T1000 (cell line): ENCODE measurements at regions not wholly inside any gene's neighbourhood (a gene's known extent, or its start where the extent isn't known, plus 50 kb on each side); places are given as distances from the start of the nearest gene placed in this dataset.
"Not testable (repeated sequence)": the region's sequence is repeated elsewhere in the genome, so short reads cannot be mapped to it uniquely, and the experiment has no call there.

Source experiments
- DNase-seq: peaks from one replicate; lab custom pipeline; 2025; ENCODE audit warnings: mixed read lengths; lab: John Stamatoyannopoulos, UW

DNA sequence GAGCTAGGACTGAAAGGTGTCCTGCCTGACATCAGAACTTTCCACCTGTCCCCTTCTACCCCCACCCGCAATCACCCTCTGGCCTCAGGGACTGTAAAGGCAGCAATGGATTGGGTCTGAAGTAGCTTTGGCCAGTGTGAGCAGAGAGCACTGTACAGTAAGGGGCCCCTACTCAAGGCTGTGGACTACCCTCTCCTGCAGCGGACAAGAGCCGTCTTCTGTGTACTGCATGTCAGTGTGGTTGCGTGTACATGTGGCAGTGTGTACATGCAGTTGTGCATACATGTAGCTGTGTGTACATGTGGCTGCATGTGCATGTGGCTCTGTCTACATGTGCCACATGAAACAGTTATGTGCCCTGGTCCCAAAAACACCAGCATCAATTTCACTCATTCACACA lies 205.9 kb upstream of the LINGO1 start:
- no peak for DNase-seq

DNA sequence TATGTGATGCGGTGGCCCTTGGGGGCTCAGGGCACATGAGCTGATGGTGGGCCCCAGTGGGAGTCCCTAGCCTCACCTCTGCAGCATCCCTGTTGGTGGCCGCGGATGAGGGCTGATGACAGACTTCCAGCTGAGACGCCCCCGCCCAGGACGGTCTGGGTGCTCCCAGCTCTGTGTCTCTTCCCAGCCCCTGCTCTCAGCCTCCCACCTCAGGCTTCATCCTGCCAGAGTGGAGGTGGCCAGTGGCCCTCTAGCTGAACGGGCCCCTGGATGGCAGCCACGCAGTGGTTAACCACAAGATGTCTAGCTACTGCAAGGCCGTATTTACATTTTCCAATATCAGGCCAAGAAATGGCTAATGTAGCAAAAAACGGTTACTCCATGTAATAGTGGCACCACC lies 205.3 kb upstream of the LINGO1 start:
- no peak for DNase-seq

GRCh38 chr15:77837649-77838025 lies 204.9 kb upstream of the LINGO1 start:
- DNase-seq, result no peak

GRCh38 chr15:77836906-77837648 lies 204.4 kb upstream of the LINGO1 start:
- no peak for DNase-seq

DNA sequence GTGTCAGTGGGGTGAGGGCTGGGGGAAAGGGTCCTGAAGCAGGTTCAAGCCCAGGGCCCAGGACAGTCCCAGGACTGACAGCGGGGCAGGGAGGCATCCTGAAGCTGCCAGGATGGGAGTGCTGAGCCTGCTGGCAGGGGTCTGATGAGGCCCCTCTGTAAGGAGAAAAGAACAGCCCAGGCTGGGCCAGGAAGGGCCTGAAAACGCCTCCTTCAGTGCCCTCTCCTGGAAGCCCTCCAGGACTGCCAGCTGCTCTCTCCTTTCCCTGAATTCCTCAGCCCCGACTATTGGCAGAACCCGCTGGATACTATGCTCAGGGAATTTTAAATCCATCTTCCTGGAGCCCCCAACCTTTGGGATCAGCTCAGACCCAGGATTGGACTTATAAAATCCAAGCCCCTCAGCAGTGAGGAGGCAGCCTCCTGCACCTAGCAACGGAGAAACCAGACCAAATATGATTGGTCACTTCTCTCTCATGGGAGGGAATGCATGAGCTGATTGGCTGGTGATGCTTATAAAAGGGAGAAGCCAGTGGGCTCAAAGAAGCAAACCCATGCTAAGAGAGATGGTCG lies 203.5 kb upstream of the LINGO1 start:
- DNase-seq, result no peak

DNA sequence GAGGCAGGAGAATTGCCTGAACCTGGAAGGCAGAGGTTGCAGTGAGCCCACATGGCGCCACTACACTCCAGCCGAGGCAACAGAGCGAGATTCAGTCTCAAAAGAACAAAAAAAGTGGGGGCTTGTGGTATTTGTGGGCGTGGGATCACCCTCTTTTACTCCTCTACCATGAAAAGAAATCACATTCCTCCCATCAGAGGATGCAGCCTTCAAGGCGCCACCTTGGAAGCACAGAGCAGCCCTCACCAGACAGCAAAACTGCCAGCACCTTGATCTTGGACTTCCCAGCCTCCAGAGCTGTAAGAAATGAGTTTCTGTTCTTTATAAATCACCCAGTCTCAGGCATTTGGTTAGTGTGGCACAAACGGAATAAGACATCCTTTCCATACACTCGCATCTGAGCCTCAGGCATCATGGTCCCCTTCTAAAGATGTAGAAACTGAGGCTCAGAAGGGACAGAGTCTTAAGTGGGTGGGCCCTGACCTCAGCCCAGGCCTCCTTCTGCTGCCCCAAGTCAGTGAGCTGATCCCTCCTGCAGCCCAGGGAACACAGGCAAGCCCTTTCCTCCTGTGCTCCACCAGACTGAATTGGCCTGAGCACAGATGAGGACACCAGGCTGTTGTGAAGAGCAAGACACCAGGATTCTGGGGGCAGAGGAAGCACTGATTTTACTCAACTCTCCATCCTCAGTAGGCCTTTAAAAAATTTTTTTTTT lies 201.7 kb upstream of the LINGO1 start:
- no peak for DNase-seq

DNA sequence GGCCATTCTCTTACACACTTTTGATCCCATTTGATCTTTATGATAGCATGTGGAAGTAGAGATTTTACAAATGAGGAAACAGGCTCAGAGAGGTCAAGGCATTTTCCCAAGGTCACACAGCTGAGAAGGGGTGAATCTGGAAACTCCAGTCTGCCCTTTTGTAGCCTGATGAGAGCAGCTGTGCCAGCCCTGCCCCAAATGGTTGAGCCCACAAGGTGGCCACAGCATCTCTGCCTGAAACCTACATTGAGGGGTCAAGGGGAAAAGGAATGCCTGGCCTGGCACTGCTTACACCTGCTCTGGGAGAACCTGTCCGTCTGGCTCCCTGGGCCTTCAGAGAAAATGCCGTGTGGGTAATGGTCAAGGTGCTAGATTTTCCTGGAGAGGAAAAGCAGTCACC lies 200.2 kb upstream of the LINGO1 start:
- DNase-seq, result no peak

DNA sequence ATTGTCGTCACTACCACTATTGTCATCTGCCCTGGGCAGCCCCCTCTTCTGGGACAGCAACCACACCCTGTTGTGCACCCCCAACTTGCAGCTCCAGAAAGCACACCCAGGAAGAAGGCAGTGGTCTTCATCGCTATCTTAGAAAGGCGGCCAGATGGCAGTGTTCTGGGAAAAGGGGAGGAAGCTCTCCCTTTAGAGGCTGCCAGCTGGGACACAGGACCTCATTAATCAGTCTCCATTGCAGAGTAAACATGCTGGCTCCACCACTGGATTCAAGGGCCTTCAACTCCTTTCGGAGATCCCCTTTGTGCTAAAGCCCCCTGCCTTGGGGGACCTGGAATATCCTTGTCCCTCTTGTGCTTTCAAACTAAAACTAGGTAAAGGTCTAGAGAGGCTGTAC lies 199.3 kb upstream of the LINGO1 start:
- DNase-seq, result no peak

- no peak for DNase-seq
These were observed 197.3 kb upstream of the LINGO1 start for GRCh38 chr15:77830051-77830468.

- DNase-seq, result not testable (repeated sequence)
These were observed 196.6 kb upstream of the LINGO1 start for GRCh38 chr15:77829331-77829730.

DNA sequence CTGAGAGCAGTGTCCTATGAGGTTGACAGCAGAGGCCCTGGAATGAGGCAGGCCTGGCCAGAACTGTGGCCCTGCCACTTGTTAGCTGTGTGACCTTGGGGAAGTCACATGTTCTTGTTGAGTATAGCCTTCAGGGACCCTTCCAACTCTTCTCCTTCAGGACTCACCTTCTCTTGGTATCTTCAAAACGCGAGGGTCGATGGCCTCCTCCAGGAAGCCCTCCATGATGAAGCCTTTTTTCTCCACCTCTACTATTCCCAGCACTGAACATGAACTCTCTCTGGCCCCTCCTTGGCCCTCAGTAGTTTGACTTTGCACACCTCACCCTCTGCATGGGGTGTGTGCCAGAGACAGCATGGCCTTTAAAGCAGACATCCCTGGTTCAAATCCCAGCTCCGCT lies 195.1 kb upstream of the LINGO1 start:
- no peak for DNase-seq

DNA sequence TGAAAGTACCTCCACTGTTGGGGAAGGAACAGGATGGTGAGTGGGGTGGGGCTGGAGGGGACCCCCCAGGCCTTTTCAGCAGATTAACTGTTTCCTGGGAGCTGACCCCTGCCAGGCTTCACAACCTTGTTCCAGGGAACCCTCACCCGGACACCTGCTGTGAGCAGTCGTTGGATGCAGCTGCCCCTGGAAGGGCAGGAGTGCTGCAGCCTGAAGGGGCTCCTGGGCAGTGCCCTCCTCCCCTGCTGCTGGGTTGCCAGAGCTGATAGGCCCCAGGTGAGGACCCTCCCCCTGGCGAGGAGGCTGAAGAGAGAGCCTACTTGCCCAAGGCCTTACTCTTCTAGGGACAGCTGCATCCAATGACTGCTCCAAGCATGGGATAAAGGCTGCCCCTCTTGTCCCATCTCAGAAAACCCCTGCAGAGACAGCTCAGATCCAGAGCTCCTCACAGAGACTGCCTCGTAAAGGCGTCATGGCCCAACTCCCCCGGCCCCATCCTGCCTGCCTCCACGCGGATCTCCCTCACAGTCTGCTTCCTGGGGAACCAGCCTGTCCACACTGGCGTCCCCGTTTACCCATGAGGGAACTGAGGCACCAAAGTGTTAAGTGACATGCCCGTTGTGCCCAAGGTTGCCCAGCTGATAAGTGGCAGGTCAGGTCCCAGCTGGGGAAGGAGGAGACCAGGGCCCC lies 193.4 kb upstream of the LINGO1 start:
- no peak for DNase-seq

DNA sequence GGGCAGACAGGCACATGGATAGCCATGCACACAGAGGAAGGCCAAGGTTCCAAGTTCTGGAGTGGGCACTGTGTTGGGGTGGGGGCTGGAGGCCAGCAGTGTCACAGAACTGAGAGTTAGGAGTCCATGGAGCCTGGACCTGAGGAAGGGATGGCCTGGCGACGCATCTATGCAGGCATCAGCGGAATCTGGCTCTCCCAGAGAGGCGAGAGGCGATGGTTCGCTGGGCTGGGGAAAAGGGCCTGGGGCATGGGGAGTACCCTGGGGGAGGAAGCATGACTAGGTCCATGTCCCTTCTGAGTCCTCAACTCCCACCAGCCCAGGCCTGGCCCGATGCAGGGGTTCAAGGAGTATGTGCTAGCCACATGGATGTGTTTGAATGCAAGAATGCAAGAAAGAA lies 192.8 kb upstream of the LINGO1 start:
- DNase-seq, result no peak

- no peak for DNase-seq
These were observed 192.5 kb upstream of the LINGO1 start for GRCh38 chr15:77825252-77825542.

- DNase-seq, result no peak
These were observed 191.9 kb upstream of the LINGO1 start for GRCh38 chr15:77824361-77825251.

DNA sequence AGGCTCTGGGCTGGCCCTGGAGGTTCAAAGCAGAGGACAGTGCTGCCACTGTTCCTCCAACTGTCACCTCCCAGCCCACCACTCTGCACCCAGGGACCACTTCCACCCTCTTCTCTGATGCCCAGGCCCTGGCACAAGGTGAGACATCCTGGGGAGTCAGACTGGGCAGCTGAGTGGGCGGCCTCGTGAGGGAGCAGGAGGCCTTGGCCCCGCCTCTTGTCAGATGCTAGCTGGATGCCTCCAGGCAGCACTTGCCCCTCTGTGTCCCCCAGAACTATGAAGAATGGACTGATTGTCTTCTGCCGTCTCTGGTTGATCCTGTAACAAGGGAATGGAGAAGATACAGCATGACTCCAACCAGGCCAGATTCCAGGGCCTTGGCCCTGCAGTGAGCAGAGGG lies 191.0 kb upstream of the LINGO1 start:
- DNase-seq, result no peak

GRCh38 chr15:77822631-77823230 lies 190.0 kb upstream of the LINGO1 start:
- no peak for DNase-seq

DNA sequence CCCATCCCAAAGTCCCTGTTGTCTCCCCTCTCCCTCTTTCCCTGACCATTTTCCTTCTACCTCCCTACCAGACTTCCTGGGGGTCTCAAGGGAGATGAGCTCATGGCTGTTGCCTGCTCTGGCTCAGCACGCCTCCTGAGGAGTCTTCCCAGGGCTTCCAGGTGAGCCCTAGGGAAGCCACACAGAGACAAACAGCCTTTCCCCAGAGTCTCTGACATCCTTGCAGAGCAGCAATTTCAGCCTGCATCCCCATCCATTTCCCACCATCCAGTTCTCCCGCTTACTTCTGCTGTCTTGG lies 189.2 kb upstream of the LINGO1 start:
- no peak for DNase-seq

DNA sequence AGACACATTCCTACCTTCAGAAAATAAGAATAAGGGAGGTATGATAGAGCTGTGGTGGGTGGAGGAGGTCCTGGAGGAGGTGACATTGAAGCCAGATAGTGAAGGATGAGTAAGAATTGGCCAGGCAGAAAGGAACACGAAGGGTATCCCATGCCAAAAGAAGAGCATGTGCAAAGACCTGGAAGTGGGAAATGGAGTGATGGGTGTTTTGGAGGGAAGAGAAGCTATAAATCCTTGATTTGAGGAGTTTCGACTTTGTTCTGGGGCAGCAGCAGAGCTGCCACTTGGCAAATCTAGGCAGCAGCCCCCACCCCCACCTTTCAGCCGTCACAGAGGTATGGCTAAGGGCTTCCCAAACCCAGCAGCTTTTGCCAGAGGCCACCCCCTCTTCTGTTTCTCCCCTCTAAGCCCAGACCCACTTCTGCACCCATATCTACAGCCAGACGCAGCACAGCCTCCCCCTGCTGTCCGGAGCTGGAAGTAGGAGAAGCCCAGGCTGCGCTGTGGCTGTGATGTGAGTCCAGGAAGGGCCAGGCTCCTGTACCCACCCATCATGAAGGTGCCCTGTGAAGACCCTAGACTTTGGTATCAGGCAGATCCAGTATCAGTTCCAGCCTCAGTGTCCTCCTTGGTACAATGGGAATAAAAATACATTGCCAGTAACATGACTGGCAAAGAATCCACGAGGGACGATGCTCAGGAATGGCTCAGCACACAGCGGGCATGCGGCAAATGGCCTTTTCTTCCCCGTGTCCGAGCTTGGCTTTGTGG lies 188.7 kb upstream of the LINGO1 start:
- no peak for DNase-seq

GRCh38 chr15:77819851-77820728 lies 187.4 kb upstream of the LINGO1 start:
- DNase-seq, result no peak
